HG03571 (cell line): ENCODE measurements at regions not wholly inside any gene's neighbourhood (a gene's known extent, or its start where the extent isn't known, plus 50 kb on each side); places are given as distances from the start of the nearest gene placed in this dataset.

Source experiments
- ATAC-seq: cut with Tn5 transposase; IDR thresholded peaks from one replicate; pipeline ENCODE4 v1.9.1; 2021; ENCODE audit not compliant: unreplicated experiment

GRCh38 chr14:95466506-95466905 lies 49.9 kb downstream of the SYNE3 start:
- ATAC-seq, result no peak

DNA sequence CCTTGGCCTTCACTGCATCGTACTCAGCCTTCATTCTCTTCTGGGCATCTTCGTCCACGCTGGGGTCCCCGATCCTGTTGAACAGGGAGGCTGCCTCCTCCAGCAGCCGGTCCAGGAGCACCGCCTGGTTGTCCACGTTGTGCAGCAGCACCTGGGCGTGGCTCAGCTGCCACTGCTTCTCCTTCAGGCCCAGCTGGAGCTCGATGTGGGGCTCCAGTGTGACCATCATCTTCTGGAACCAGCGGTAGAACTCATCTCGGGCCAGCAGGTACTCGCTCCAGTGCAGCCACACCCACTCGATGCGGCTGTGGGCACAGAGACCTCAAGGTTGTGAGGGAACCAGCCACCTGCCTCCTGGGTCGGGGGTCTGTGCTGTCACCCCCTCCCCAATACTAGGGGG lies 50.5 kb downstream of the SYNE3 start:
- no peak for ATAC-seq

- ATAC-seq, result no peak
Observed at GRCh38 chr14:95465358-95465757, 51.1 kb downstream of the SYNE3 start.

DNA sequence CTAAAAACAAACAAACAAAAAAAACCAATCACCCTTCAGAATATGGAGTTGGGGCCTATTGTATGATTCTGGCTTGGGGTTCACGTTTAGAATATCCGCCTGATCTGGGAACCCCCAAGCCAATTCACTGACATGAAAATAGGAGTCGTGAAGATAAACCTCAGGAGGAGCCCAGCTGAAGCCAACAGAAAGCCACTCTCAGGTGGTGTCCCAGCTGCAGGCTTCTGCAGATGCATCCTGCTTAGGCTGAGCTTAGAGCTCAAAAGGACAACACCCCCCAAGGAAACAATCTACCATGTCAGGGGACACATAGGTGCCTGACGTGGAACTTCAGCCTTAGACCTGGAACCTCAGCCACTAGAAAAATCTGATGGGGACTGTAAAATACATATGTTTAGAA lies 51.9 kb downstream of the SYNE3 start:
- ATAC-seq, result no peak

- ATAC-seq, result no peak
Observed at GRCh38 chr14:95464103-95464502, 52.3 kb downstream of the SYNE3 start.

DNA sequence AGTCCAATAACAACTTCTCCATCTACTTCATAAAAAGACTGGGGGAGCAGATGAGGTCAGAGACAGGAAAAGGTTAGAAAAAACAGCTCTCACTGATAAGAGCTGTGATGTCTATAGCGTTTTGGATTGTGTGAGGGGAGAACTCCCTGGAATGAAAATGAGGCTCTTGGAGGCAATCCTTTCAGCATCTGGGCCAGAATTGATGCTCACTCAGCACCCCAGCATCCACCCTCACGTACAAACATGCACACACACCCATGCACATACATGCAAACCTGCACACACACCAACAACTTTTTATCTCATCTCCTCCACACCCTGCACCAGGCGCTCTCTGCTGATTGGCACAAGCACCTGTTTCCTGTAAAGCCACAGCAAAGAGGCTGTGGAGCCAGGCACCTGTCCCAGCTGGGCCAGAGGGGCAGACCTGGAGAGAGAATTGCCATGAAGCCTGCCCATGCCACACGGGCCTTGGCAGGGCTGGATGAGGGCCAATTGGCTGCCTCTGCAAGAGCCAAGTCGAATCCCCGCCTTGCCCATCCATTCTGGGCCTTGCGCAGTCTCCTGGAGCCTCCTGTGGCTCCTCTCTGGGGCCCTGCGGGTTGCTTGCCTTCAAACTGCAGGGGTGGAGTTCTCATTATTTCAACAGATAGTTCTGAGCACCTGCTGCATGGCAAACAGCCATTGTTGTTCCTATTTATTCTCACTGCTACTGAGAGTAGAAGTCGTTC lies 53.1 kb downstream of the SYNE3 start:
- ATAC-seq, result no peak

DNA sequence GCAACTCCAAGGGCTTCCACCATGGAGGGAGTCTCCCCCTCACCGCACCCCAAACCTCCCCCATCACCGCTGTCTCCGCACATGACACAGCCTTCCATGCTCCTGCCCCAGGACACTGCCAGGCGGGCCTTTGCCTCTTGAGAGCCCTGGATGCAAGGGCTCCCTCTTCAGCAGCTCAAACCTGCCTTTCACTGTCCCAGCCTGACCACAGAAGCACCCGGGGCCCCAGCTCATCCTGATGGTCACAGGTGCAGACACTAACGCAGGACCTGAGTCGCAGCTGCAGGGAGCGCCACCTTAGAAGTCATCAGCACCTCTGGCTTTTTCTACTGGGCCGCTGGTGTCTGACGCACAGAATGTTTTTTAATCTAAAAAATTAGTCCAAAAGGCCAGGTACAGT lies 54.0 kb downstream of the SYNE3 start:
- ATAC-seq, result no peak

DNA sequence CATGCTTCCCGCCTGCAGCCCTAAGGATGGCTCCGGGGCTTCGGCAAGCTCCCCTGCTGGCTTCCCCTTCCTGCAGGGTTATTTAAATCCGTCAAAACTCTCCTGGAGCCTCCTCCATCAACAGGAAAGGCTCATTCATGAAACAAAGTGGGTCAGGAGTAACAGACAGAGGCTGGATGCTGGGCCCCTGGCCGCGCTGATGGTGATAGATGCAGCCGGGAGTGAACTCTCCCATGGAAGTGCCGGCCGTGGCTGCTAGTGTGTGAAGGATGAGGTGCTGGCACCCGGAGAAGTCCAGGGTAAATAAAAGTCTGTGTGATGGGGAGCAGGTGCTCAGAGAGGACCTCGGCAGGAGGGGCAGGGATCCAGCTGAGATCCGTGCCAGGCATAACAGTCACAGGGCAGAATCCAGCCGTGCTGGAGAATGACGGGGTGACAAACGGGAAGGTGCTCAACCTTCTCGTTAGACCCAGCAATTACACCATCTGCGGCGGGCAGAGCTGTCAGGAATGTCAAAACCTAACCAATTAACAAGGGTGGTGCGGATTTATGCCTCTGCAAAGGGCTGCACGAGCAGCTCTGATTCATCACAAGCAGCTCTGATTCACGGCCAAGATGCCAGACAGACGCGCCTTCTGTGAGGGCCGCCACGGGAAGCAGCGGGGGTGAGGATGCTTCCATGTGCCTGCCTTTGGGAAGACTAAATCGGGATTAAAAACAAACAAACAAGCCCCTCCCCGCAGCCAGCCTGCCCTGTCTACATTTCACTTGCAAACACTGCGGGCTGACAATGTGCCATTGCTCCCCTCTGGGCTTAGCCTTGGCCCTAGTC lies 55.6 kb downstream of the SYNE3 start:
- ATAC-seq, result no peak

- no peak for ATAC-seq
Observed at GRCh38 chr14:95458906-95459305, 57.5 kb downstream of the SYNE3 start.

GRCh38 chr14:95458459-95458858 lies 58.0 kb downstream of the SYNE3 start:
- no peak for ATAC-seq

- no peak for ATAC-seq
Observed at GRCh38 chr14:95456281-95456680, 60.2 kb downstream of the SYNE3 start.

GRCh38 chr14:95455246-95455645 lies 61.2 kb downstream of the SYNE3 start:
- ATAC-seq, result no peak

- ATAC-seq, result no peak
Observed at GRCh38 chr14:95453713-95453980, 62.8 kb downstream of the SYNE3 start.

GRCh38 chr14:95452893-95453712 lies 63.3 kb downstream of the SYNE3 start:
- ATAC-seq, result no peak

- no peak for ATAC-seq
Observed at GRCh38 chr14:95452176-95452892, 64.1 kb downstream of the SYNE3 start.

- no peak for ATAC-seq
Observed at GRCh38 chr14:95449131-95449530, 67.3 kb downstream of the SYNE3 start.

GRCh38 chr14:95446470-95446869 lies 70.0 kb downstream of the SYNE3 start:
- no peak for ATAC-seq

GRCh38 chr14:95445676-95446075 lies 70.8 kb downstream of the SYNE3 start:
- no peak for ATAC-seq

- no peak for ATAC-seq
Observed at GRCh38 chr14:95445161-95445560, 71.3 kb downstream of the SYNE3 start.

DNA sequence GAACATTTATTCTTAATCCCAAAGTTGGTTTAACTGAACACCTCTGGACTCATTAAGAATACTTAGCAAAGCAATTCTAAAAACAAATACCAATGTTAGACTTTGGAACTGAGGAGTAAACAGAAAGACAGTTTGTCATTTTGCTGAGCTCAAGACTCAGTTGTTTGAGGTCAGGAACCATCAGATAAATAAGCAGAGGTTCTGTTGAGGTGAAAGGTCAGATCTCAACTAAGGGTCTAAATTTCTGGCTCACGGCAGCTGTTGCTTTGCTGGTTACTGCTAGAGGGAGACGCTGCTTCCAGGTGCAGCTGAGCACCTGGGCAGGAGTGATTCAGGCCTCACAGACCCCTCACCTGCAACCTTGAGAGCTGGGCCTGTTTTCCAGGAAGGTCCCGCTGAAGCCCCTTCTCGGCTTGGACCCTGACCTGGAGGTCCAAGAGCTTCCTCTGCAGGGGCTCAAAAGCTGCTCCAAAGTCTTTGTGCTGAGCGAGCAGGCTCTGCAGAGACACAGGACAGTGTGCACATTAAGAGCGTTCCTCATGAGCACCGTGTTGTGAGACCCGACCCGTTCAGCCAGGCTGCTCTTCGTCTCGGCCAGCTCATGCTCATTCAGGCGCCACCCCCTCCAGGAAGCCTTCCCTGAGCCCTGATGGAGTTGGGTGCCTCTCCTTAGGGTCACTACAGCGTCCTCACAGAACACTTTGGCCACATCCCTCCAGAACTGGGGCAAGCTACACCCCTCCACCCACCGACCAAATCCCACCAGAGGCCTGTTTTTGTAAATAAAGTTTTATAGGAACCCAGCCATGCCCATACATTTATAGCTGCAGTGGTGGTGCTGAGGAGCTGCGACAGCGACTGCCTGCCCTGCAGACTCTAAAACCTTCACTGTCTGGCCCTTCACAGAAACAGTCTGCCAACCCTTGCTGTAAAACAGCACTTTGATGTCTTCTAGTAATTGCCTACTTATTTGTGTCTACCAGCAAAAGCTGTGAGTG lies 72.0 kb downstream of the SYNE3 start:
- ATAC-seq, result no peak
